Tibial nerve (tissue), 4 donors: ENCODE measurements at regions not wholly inside any gene's neighbourhood (a gene's known extent, or its start where the extent isn't known, plus 50 kb on each side); places are given as distances from the start of the nearest gene placed in this dataset.

Experiments
- DNase-seq, 2 donors: peaks; one replicate each; pipeline ENCODE4 v3.0.0-alpha.2; 2019; ENCODE audit warnings: low spot score in 2 of 2
- H3K27ac ChIP-seq, 4 donors: fragments of 200-600 bp; sonication (generic) in 3 of 4; one replicate each; pipeline ENCODE4 v1.5.1; 2017 to 2019; ENCODE audit warnings: mild to moderate bottlenecking in 1 of 4
- H3K27me3 ChIP-seq, 2 donors: fragments of 200-600 bp; sonication (generic) in 1 of 2; one replicate each; pipeline versions ENCODE4 v1.5.1 to v1.6.0; 2017 to 2019
- H3K36me3 ChIP-seq, 3 donors: fragments of 200-600 bp; sonication (generic); one replicate each; pipeline ENCODE4 v1.5.1; 2018 to 2019
- H3K4me1 ChIP-seq, 4 donors: fragments of 200-600 bp; sonication (generic) in 3 of 4; one replicate each; pipeline ENCODE4 v1.5.1; 2017 to 2019
- H3K4me3 ChIP-seq, 4 donors: fragments of 200-600 bp; sonication (generic) in 3 of 4; one replicate each; pipeline ENCODE4 v1.5.1; 2017 to 2019; ENCODE audit warnings: mild to moderate bottlenecking in 1 of 4, moderate library complexity in 1 of 4
- H3K9me3 ChIP-seq, 4 donors: fragments of 200-600 bp; sonication (generic) in 3 of 4; one replicate each; pipeline ENCODE4 v1.5.1; 2017 to 2019
- CTCF ChIP-seq, 5 experiments: fragments of 200-600 bp in 3 of 5; fragments of 450-650 bp in 2 of 5; sonication (generic) in 3 of 5; IDR thresholded peaks; one replicate each; pipeline ENCODE4 v1.5.1; 2016 to 2019; ENCODE audit warnings: antibody characterized with exemption in 5 of 5, mild to moderate bottlenecking in 3 of 5, moderate library complexity in 2 of 5
- EP300 ChIP-seq, 2 donors: sonication (generic); formaldehyde crosslinking; IDR thresholded peaks; one replicate each; pipeline ENCODE4 v1.6.1; 2017; ENCODE audit warnings: antibody characterized with exemption in 2 of 2, mild to moderate bottlenecking in 1 of 2
- POLR2A ChIP-seq, 2 donors: fragments of 450-650 bp; IDR thresholded peaks; one replicate each; pipeline ENCODE4 v1.6.1; 2017; ENCODE audit warnings: antibody characterized with exemption in 2 of 2, mild to moderate bottlenecking in 2 of 2, moderate library complexity in 2 of 2
- WGBS, 2 donors: methylation state at CpG; one replicate each; pipeline ENCODE4 v1.1.5; 2018; 5-methylcytosine and 5-hydroxymethylcytosine counted together

GRCh38 chr5:10838038-10838437, 77.0 kb upstream of the DAP start:
- H3K36me3 ChIP-seq, result no peaks in the 10 kb centered on the region
- H3K4me3 ChIP-seq, result no peak overlapping the region
- no peaks in the 10 kb centered on the region for H3K4me1 ChIP-seq
- no peak for TF ChIP-seq EP300 (IDR thresholded peaks at IDR 0.05)
- no peak for TF ChIP-seq POLR2A (IDR thresholded peaks at IDR 0.05)
- no peak for TF ChIP-seq CTCF (IDR thresholded peaks at IDR 0.05)
- no peaks in the 10 kb centered on the region for H3K27me3 ChIP-seq
- WGBS, 2 donors, result 87 to 95% methylated on average over 5 of the region's 5 CpGs
- no peak overlapping the region for H3K27ac ChIP-seq
- no peaks in the 10 kb centered on the region for H3K9me3 ChIP-seq
- no peak for DNase-seq

DNA sequence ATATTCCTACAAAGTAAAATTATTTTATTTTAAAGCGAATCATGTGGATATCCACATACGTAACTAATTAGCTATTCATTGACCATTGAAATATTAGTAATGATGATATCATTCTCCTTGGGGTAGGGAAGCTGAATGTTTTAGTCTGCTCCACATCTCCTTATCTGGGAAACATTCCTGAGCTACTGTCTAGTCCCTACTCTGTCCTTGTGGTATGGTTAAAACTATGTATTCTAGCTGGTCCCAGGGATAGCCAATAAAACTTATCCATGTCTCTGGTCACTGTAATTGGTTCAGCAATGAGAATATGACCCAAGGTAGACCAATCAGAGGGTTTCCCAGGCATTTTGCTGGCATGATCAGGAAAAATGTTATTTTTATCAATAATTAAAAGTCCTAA, 76.0 kb upstream of the DAP start:
- Histone ChIP-seq H3K36me3 (no peaks in the 10 kb centered on the region), H3K27ac (no peak overlapping the region), H3K4me3 (no peak overlapping the region), H3K9me3 (no peaks in the 10 kb centered on the region), H3K27me3 (no peaks in the 10 kb centered on the region), H3K4me1 (no peaks in the 10 kb centered on the region)
- TF ChIP-seq POLR2A (IDR thresholded peaks at IDR 0.05) (no peak), CTCF (IDR thresholded peaks at IDR 0.05) (no peak), EP300 (IDR thresholded peaks at IDR 0.05) (no peak)
- no peak for DNase-seq
- WGBS, 2 donors, result 93% methylated on average over 2 of the region's 2 CpGs

DNA sequence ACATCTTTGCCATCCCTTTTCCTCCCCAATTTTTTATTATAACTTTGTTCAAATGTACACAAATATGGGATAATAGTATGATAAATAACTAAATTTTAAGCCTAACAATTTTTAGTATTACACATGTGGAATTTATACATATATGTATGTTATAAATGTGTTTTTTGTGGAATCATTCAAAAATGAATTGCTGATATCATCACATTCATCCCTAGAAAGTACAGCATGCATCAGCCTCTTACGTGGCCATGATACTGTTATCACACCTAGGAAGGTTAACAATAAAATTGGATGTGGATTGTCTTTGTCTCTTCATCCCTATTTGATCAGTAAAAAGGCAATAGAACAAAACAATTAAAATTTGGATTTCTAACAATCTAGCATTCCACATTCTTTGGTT, 73.7 kb upstream of the DAP start:
- TF ChIP-seq CTCF (IDR thresholded peaks at IDR 0.05) (no peak), EP300 (IDR thresholded peaks at IDR 0.05) (no peak), POLR2A (IDR thresholded peaks at IDR 0.05) (no peak)
- no peaks in the 10 kb centered on the region for H3K4me1 ChIP-seq
- 86 to 93% methylated on average over 1 of the region's 1 CpG for WGBS, 2 donors
- no peaks in the 10 kb centered on the region for H3K9me3 ChIP-seq
- H3K27ac ChIP-seq, result no peak overlapping the region
- DNase-seq, result no peak
- H3K27me3 ChIP-seq, result no peaks in the 10 kb centered on the region
- H3K4me3 ChIP-seq, result no peak overlapping the region
- H3K36me3 ChIP-seq, result no peaks in the 10 kb centered on the region

DNA sequence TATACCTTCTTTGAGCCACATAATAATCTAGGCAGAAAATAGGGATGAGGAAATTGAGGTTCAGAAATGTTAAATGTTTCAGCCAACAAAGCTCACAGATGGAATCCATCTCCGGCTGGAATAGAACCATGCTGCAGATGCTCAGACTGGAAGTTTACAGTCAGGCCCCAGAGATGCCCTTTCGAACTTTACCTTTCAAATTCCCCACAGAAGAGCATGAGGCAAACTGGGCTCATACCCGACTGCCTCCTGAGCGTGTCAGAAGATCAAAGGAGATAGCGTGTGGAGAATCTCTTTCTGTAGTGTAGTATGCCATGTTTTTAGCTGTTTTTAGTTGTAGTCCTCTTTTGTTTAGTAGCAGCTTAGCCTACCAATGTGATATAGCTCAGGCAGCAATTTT, 72.0 kb upstream of the DAP start:
- no peak for DNase-seq
- H3K27ac ChIP-seq, result no peak overlapping the region
- no peak for TF ChIP-seq CTCF (IDR thresholded peaks at IDR 0.05)
- TF ChIP-seq POLR2A (IDR thresholded peaks at IDR 0.05), result no peak
- no peak for TF ChIP-seq EP300 (IDR thresholded peaks at IDR 0.05)

GRCh38 chr5:10832421-10832820, 71.4 kb upstream of the DAP start:
- 95 to 100% methylated on average over 1 of the region's 1 CpG for WGBS, 2 donors
- no peak for DNase-seq
- Histone ChIP-seq H3K4me3 (no peak overlapping the region), H3K27me3 (no peaks in the 10 kb centered on the region), H3K27ac (no peak overlapping the region), H3K4me1 (peaks cover 0 to 10% (median 0%) of the 10 kb centered on the region in 4 donors), H3K9me3 (no peaks in the 10 kb centered on the region), H3K36me3 (no peaks in the 10 kb centered on the region)
- TF ChIP-seq CTCF (IDR thresholded peaks at IDR 0.05) (no peak), POLR2A (IDR thresholded peaks at IDR 0.05) (no peak), EP300 (IDR thresholded peaks at IDR 0.05) (no peak)

More for the DNA sequence above, 72.0 kb upstream of the DAP start:
- H3K27me3 ChIP-seq, result no peaks in the 10 kb centered on the region
- no peaks in the 10 kb centered on the region for H3K36me3 ChIP-seq
- H3K9me3 ChIP-seq, result no peaks in the 10 kb centered on the region
- WGBS, 2 donors, result 43 to 54% methylated on average over 5 of the region's 5 CpGs
- H3K4me1 ChIP-seq, result peaks cover 0 to 5% (median 0%) of the 10 kb centered on the region in 4 donors
- H3K4me3 ChIP-seq, result no peak overlapping the region
